ENCODE measurements at regions not wholly inside any gene's neighbourhood (a gene's known extent, or its start where the extent isn't known, plus 50 kb on each side); places are given as distances from the start of the nearest gene placed in this dataset.

DNA sequence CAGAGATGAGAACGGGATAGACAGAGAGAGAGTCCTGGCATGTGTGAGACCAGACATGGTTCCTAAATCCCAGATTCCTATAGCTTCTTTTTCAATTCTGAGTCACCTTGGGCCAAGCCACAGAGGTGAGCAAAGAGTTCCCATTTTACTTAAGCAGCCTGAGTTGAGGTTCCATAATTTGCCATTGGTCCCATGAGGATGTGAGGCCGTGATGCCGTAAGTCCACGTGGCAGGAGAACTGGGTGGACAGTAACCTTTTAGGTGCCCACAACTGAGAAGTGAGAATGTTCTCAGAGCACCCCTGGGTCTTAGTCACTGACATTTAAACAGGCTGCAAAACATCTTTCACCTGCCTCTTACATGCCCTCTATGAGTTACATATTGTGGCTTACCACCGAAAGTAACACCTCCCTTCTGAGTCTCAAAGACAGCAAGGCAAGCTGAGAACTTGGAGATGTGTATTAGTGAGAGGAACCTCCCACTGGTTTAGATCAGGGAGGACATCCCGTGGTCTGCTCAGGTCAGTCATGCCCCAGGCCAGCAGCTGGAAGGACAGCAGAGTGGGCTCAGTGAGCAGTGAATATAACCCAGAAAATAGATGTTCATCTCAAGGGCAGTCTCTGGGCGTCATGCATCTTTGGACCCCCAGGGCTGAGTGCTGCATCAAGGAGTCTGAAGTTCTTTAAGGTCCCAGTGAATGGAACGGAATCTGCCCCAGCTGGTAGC, 127.9 kb upstream of the LGALSL start:
- TF ChIP-seq, protein P1, sequence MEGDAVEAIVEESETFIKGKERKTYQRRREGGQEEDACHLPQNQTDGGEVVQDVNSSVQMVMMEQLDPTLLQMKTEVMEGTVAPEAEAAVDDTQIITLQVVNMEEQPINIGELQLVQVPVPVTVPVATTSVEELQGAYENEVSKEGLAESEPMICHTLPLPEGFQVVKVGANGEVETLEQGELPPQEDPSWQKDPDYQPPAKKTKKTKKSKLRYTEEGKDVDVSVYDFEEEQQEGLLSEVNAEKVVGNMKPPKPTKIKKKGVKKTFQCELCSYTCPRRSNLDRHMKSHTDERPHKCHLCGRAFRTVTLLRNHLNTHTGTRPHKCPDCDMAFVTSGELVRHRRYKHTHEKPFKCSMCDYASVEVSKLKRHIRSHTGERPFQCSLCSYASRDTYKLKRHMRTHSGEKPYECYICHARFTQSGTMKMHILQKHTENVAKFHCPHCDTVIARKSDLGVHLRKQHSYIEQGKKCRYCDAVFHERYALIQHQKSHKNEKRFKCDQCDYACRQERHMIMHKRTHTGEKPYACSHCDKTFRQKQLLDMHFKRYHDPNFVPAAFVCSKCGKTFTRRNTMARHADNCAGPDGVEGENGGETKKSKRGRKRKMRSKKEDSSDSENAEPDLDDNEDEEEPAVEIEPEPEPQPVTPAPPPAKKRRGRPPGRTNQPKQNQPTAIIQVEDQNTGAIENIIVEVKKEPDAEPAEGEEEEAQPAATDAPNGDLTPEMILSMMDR (IDR thresholded peaks at IDR 0.05; ENCODE audit: low read depth, low read length) = no peak
- DNase-seq (ENCODE audit: low read depth) = no peak
- H3K4me3 ChIP-seq (ENCODE audit: low read depth, low read length) = no peak overlapping the region

DNA sequence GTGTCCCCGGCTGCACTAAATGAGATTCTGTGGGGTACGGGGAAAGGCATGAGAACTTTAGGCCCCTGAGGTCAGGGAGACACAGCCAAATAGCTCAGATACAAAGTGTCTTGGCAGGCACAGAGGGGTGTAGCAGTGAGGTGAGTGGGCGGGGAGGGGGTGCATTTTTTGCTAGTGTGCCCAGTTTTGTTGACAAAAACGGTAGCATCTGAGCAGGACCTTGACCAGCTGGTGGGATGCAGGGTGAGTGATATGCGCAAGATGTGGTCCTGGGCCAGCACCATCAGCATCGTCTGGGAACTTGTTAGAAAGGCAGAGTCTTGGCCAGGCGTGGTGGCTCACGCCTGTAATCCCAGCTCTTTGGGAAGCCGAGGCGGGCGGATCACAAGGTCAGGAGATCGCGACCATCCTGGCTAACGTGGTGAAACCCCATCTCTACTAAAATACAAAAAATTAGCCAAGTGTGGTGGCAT, 127.3 kb upstream of the LGALSL start:
- TF ChIP-seq, protein P2, sequence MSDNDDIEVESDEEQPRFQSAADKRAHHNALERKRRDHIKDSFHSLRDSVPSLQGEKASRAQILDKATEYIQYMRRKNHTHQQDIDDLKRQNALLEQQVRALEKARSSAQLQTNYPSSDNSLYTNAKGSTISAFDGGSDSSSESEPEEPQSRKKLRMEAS (IDR thresholded peaks at IDR 0.05; ENCODE audit: low read depth, low read length) = no peak
- TF ChIP-seq, protein P1 (IDR thresholded peaks at IDR 0.05; ENCODE audit: low read depth, low read length) = no peak
- TF ChIP-seq POLR2A (IDR thresholded peaks at IDR 0.05; ENCODE audit: extremely low read depth, insufficient read length) = no peak
- no peak for TF ChIP-seq MYC (IDR thresholded peaks at IDR 0.05; ENCODE audit: low read depth, low read length)
- H3K4me3 ChIP-seq (ENCODE audit: low read depth, low read length) = no peak overlapping the region
- DNase-seq (ENCODE audit: low read depth) = no peak

DNA sequence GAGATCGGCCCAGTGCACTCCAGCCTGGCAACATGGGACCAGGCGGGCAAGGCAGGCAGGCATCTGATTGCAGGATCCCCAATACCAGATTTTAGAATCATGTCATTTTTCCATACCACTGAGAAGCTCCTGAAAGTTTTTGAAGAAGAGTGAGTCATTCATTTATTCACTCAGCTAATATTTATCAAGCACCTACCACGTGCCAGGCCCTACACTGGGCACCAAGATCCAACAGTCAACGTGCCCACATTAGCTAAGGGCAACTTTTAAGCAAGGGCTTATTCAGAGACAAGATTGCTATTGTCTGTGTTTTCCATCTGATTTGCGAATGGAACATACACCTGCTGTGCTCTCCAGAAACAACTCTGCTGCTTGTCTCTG, 126.8 kb upstream of the LGALSL start:
- no peak for DNase-seq (ENCODE audit: low read depth)
- TF ChIP-seq MYC (IDR thresholded peaks at IDR 0.05; ENCODE audit: low read depth, low read length) = no peak
- TF ChIP-seq, protein P2 (IDR thresholded peaks at IDR 0.05; ENCODE audit: low read depth, low read length) = no peak
- TF ChIP-seq POLR2A (IDR thresholded peaks at IDR 0.05; ENCODE audit: extremely low read depth, insufficient read length) = no peak
- TF ChIP-seq, protein P1 (IDR thresholded peaks at IDR 0.05; ENCODE audit: low read depth, low read length) = no peak
- no peak overlapping the region for H3K4me3 ChIP-seq (ENCODE audit: low read depth, low read length)

DNA sequence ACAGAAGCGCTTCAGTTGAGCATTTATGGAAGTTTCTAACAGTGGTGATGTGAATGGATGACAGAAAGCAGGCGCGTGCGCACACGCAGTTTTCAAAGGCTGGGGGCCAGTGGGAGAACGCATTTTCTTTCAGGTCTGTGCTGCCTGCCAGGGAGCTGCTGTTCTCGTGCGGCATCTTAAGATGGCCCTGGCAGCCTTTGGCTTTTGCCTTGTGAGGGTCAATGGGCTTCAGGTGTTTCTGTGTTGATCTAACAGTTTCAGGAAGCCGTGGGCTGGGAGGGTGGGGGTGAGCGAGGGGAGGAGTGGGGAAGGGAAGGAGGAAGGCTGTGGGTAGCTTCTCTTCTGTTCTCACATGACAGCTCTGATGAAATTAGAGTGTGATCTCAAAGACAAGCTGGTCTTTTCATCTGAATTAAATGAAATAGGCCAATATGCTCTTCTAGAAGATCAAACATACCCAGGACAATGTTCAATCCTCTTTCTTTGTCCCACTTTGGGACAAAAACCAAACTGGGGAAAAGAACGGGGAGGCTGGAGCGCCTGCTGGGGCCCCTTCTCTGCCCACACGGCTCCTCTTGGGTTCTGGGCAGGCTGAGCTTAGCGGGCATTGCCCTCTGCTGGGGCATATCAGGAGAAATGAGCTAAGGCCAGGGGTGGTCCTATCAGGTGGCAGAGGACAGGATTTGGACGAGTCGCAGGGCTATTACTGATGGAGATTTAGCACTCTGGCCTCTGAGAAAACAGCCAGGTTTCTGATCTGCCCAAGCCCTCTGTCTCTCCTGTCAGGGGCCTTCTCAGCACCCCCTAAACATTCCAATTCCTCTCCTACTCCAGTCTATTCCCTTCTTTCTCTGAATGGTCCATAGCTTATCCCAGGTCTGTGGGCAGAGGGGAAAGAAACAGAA, 126.2 kb upstream of the LGALSL start:
- peak; percentile 37 for DNase-seq (ENCODE audit: low read depth)
- no peak overlapping the region for H3K4me3 ChIP-seq (ENCODE audit: low read depth, low read length)
- TF ChIP-seq POLR2A (IDR thresholded peaks at IDR 0.05; ENCODE audit: extremely low read depth, insufficient read length) = no peak
- TF ChIP-seq, protein P2 (IDR thresholded peaks at IDR 0.05; ENCODE audit: low read depth, low read length) = no peak
- TF ChIP-seq MYC (IDR thresholded peaks at IDR 0.05; ENCODE audit: low read depth, low read length) = no peak

DNA sequence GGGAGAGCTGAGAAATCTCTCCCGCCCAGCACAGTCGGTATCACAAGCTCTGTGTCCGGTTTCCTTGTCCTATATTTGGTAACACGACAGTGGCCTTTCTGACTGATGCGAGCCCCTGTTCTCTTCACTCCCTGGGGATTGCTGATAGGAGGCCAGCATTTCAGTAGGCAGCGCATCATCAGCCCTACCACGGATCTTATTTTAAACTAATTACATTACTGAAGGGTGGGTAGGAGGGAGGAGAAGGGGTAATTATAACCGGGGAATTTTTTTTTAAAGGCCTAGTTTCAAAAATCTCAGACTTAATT, 125.6 kb upstream of the LGALSL start:
- H3K4me3 ChIP-seq (ENCODE audit: low read depth, low read length) = no peak overlapping the region

More for the DNA sequence above, 125.6 kb upstream of the LGALSL start:
- no peak for DNase-seq (ENCODE audit: low read depth)
- TF ChIP-seq MYC (IDR thresholded peaks at IDR 0.05; ENCODE audit: low read depth, low read length) = no peak
- TF ChIP-seq, protein P1 (IDR thresholded peaks at IDR 0.05; ENCODE audit: low read depth, low read length) = no peak
- TF ChIP-seq, protein P2 (IDR thresholded peaks at IDR 0.05; ENCODE audit: low read depth, low read length) = no peak
- no peak for TF ChIP-seq POLR2A (IDR thresholded peaks at IDR 0.05; ENCODE audit: extremely low read depth, insufficient read length)
